Renal cortex interstitium (tissue), 11 donors: ENCODE measurements at regions not wholly inside any gene's neighbourhood (a gene's known extent, or its start where the extent isn't known, plus 50 kb on each side); places are given as distances from the start of the nearest gene placed in this dataset.

Source experiments
- DNase-seq, 11 donors: peaks; one replicate each; pipeline ENCODE4 v3.0.0-alpha.2; 2013; ENCODE audit warnings: low read depth in 9 of 11, low spot score in 4 of 11; ENCODE audit errors: extremely low read depth in 1 of 11

DNA sequence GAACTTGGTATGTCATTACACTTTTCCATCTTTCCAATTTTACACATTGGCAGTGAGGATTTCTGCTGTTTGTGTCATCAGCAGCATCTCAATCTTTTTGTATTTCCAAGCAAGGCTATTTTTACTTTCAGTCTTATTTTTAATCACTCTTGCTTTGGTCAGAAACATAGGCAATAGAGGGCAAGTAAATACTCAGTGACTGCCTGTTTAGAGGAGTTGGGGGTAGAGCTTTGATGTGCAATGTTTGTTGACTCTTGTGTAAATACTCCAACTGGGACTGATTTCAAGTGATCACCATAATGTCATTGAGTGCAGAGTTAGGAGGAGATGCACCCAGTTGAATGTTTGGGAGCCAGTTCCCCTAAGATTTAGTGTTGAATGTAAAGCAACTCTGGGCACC lies 1281.7 kb downstream of the NLGN4Y start:
- no peak for DNase-seq

DNA sequence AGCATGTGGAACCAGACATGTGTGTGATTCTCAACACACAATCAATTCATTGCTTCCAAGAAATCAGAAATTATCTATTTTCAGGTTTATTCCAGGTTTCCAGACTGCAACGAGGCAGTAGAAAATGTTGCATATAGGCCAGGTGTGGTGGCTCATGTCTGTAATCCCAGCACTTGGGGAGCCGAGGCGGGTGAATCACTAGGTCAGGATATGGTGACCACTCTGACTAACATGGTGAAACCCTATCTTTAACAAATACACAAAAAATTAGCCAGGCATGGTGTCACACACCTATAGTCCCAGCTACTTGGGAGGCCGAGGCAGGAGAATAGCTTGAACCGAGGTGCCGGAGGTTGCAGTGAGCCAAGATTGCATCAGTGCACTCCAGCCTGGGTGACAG lies 1289.9 kb downstream of the NLGN4Y start:
- no peak for DNase-seq
